Colonic mucosa (tissue), 4 donors: ENCODE measurements at regions not wholly inside any gene's neighbourhood (a gene's known extent, or its start where the extent isn't known, plus 50 kb on each side); places are given as distances from the start of the nearest gene placed in this dataset.

Source experiments
- DNase-seq: peaks from one replicate; pipeline ENCODE4 v3.0.0-alpha.2; 2020
- H3K27ac ChIP-seq: fragments of 200-600 bp; one replicate; pipeline ENCODE4 v1.8.0; 2021
- H3K27me3 ChIP-seq: fragments of 200-600 bp; one replicate; pipeline ENCODE4 v1.8.0; 2021
- H3K36me3 ChIP-seq: fragments of 200-600 bp; one replicate; pipeline ENCODE4 v1.8.0; 2021
- H3K4me1 ChIP-seq: fragments of 200-600 bp; one replicate; pipeline ENCODE4 v1.8.0; 2021; ENCODE audit warnings: mild to moderate bottlenecking
- H3K4me3 ChIP-seq: fragments of 200-600 bp; one replicate; pipeline ENCODE4 v1.8.0; 2021
- H3K9ac ChIP-seq, 2 donors: one replicate each; pipeline ENCODE4 v1.7.0; 2013; ENCODE audit warnings: control low read depth in 2 of 2, low read depth in 2 of 2, low read length in 2 of 2
- H3K9me3 ChIP-seq: fragments of 200-600 bp; one replicate; pipeline ENCODE4 v1.8.0; 2021
- CTCF ChIP-seq: fragments of 200-600 bp; IDR thresholded peaks from one replicate; pipeline ENCODE4 v1.8.0; 2022; ENCODE audit warnings: antibody characterized with exemption, mild to moderate bottlenecking
- intact Hi-C: fragments of 100-400 bp; cut with DNase I; formaldehyde crosslinking; loops from one replicate; pipeline ENCODE4 v1.14.1; 2022
- donor health status: healthy.
- donor health status: DM: no; HTN: no; CAD: no.
- donor health status: DM: no; HTN: no; CAD: no.

- Histone ChIP-seq H3K4me1 (no peaks in the 10 kb centered on the region), H3K9ac (no peak overlapping the region), H3K36me3 (no peaks in the 10 kb centered on the region), H3K27me3 (no peaks in the 10 kb centered on the region), H3K9me3 (no peaks in the 10 kb centered on the region), H3K27ac (no peak overlapping the region), H3K4me3 (no peak overlapping the region)
- intact Hi-C loops: no loop called here
- DNase-seq: no peak
- TF ChIP-seq CTCF: no peak
Observed at GRCh38 chr1:108067884-108068540, 103.0 kb upstream of the VAV3 start.

GRCh38 chr1:108066808-108067207 is 101.8 kb upstream of the VAV3 start:
- Histone ChIP-seq H3K36me3 (no peaks in the 10 kb centered on the region), H3K9me3 (no peaks in the 10 kb centered on the region), H3K9ac (no peak overlapping the region), H3K4me3 (no peak overlapping the region), H3K4me1 (no peaks in the 10 kb centered on the region), H3K27ac (no peak overlapping the region), H3K27me3 (no peaks in the 10 kb centered on the region)
- DNase-seq: no peak
- intact Hi-C loops: no loop called here
- no peak for TF ChIP-seq CTCF

- no peak for DNase-seq
- Histone ChIP-seq H3K9me3 (no peaks in the 10 kb centered on the region), H3K4me1 (no peaks in the 10 kb centered on the region), H3K4me3 (no peak overlapping the region), H3K27ac (no peak overlapping the region), H3K9ac (no peak overlapping the region), H3K27me3 (no peaks in the 10 kb centered on the region), H3K36me3 (no peaks in the 10 kb centered on the region)
- intact Hi-C loops: no loop called here
- TF ChIP-seq CTCF: no peak
Observed at GRCh38 chr1:108064255-108064654, 99.3 kb upstream of the VAV3 start.

DNA sequence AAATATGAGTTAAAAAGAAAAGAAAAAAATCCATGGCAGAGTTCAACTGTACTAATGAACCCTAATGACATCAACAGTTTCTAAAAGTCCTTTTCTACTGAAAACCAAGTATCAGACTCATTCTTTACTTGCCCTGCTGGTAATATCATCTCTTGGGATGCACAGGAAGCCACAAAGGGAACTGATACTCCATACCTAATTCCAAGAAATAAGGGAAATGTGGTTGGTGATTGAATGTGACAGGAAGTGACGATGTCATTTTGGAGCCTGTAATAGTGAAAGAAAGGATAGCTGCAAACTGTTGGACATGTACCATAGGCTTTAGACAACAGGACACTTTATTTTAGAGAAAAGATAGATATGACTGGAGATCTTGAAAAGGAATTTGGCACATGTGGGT is 98.7 kb upstream of the VAV3 start:
- intact Hi-C loops: no loop called here
- Histone ChIP-seq H3K4me1 (no peaks in the 10 kb centered on the region), H3K9ac (no peak overlapping the region), H3K9me3 (no peaks in the 10 kb centered on the region), H3K36me3 (no peaks in the 10 kb centered on the region), H3K27me3 (no peaks in the 10 kb centered on the region), H3K27ac (no peak overlapping the region), H3K4me3 (no peak overlapping the region)
- no peak for DNase-seq
- no peak for TF ChIP-seq CTCF

GRCh38 chr1:108059945-108060344 is 95.0 kb upstream of the VAV3 start:
- no peak for DNase-seq
- Histone ChIP-seq H3K27me3 (no peaks in the 10 kb centered on the region), H3K36me3 (no peaks in the 10 kb centered on the region), H3K27ac (no peak overlapping the region), H3K9ac (no peak overlapping the region), H3K4me3 (no peak overlapping the region), H3K4me1 (no peaks in the 10 kb centered on the region), H3K9me3 (no peaks in the 10 kb centered on the region)
- no peak for TF ChIP-seq CTCF
- intact Hi-C loops: no loop called here
